GM12878 (cell line): ENCODE measurements at regions not wholly inside any gene's neighbourhood (a gene's known extent, or its start where the extent isn't known, plus 50 kb on each side); places are given as distances from the start of the nearest gene placed in this dataset.

Source experiments
- CBX5 ChIP-seq: sonication (generic); IDR thresholded peaks from 2 replicates; pipeline ENCODE4 v1.6.1; 2016; ENCODE audit warnings: low read depth, moderate library complexity, mild to moderate bottlenecking, inconsistent platforms
- CEBPB ChIP-seq, 2 experiments: fragments of 150-350 bp in 1 of 2; IDR thresholded peaks; 2 replicates each; pipeline ENCODE4 v1.6.1; 2012 to 2014; ENCODE audit warnings: low read depth in 2 of 2, low read length in 2 of 2, borderline replicate concordance in 1 of 2, inconsistent platforms in 1 of 2
- CHD4 ChIP-seq: fragments of 200-600 bp; sonication (generic); IDR thresholded peaks from 2 replicates; pipeline ENCODE4 v1.6.1; 2016; ENCODE audit warnings: mild to moderate bottlenecking
- GABPA ChIP-seq: IDR thresholded peaks from 2 replicates; pipeline ENCODE4 v1.6.1; 2014; ENCODE audit warnings: antibody characterized with exemption, low read depth, mild to moderate bottlenecking, inconsistent platforms
- HDGF ChIP-seq: fragments of 450-650 bp; IDR thresholded peaks from 2 replicates; pipeline ENCODE4 v1.6.1; 2016; ENCODE audit warnings: antibody characterized with exemption
- IKZF2 ChIP-seq, 2 experiments: fragments of 450-650 bp; IDR thresholded peaks; 2 replicates each; pipeline ENCODE4 v1.6.1; 2017; ENCODE audit warnings: mild to moderate bottlenecking in 2 of 2, moderate library complexity in 2 of 2
- KLF5 ChIP-seq: fragments of 450-650 bp; IDR thresholded peaks from 2 replicates; pipeline ENCODE4 v1.6.1; 2014; ENCODE audit warnings: mild to moderate bottlenecking; ENCODE audit not compliant: partially characterized antibody
- MTA3 ChIP-seq: IDR thresholded peaks from 2 replicates; pipeline ENCODE4 v1.6.1; 2012; ENCODE audit warnings: low read length, inconsistent platforms, borderline replicate concordance
- NBN ChIP-seq: fragments of 450-650 bp; IDR thresholded peaks from 2 replicates; pipeline ENCODE4 v1.6.1; 2016
- RB1 ChIP-seq: fragments of 450-650 bp; formaldehyde crosslinking; IDR thresholded peaks from 2 replicates; pipeline ENCODE4 v1.6.1; 2017; ENCODE audit warnings: mild to moderate bottlenecking, borderline replicate concordance
- RELB ChIP-seq: fragments of 450-650 bp; IDR thresholded peaks from 2 replicates; pipeline ENCODE4 v1.6.1; 2017; ENCODE audit warnings: low read depth, mild to moderate bottlenecking, moderate library complexity
- SREBF1 ChIP-seq: IDR thresholded peaks from 2 replicates; pipeline ENCODE4 v1.6.1; 2012; ENCODE audit warnings: mild to moderate bottlenecking, low read length
- SUPT20H ChIP-seq: IDR thresholded peaks from 2 replicates; pipeline ENCODE4 v1.6.1; 2011; ENCODE audit warnings: low read depth, mild to moderate bottlenecking, low read length, moderate library complexity, borderline replicate concordance; ENCODE audit not compliant: control insufficient read depth
- TAF1 ChIP-seq: IDR thresholded peaks from 2 replicates; pipeline ENCODE4 v1.6.1; 2011; ENCODE audit warnings: mild to moderate bottlenecking, low read depth, low read length, borderline replicate concordance
- ZBED1 ChIP-seq: IDR thresholded peaks from 2 replicates; pipeline ENCODE4 v1.6.1; 2016; ENCODE audit warnings: borderline replicate concordance
- TF ChIP-seq, protein P1 (sequence below): fragments of 450-650 bp; IDR thresholded peaks from 2 replicates; pipeline ENCODE4 v1.6.1; 2017; ENCODE audit warnings: mild to moderate bottlenecking, moderate library complexity
- TF ChIP-seq, protein P2 (sequence below): IDR thresholded peaks from 2 replicates; pipeline ENCODE4 v1.6.1; 2012; ENCODE audit warnings: low read depth, low read length, improper control_type of control experiment
- TF ChIP-seq, protein P3 (sequence below): fragments of 450-650 bp; IDR thresholded peaks from 2 replicates; pipeline ENCODE4 v1.6.1; 2017; ENCODE audit warnings: mild to moderate bottlenecking, moderate library complexity
- TF ChIP-seq, protein P4 (sequence below): fragments of 450-650 bp; IDR thresholded peaks from 2 replicates; pipeline ENCODE4 v1.6.1; 2016; ENCODE audit warnings: mild to moderate bottlenecking

DNA sequence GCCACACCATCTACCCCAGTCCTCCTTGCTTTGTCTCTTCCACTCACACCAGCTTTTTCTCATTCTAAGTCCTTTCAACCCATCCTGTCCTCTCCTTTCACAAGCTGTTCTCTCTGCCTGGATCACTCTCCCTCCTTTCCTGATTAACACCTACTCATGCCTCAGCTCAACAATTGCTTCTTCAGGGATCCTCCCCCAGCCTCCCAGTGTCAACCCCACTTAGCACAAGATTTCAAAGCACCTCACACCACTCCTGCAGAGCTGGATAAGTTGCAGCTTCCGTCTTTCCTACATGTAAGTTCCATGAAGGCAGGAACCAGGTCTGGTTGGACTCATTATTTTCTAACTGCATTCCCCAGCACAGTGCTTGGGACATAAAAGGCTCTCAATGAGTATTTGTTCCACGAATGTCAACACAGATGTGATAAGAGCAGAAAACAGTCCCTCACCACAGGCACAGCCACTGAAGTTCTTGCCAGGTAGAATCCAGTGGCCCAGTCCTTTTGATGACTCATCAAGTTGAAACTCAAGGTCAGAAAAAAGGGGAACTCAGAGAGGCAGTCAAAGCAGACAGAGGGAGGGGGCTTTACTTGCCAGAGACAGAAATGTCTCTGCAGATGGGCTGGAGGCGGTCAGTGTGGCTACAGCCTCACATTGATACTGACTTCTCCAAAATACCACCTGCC lies 193.4 kb upstream of the PRDM1 start (continued):
- TF ChIP-seq, protein P1, sequence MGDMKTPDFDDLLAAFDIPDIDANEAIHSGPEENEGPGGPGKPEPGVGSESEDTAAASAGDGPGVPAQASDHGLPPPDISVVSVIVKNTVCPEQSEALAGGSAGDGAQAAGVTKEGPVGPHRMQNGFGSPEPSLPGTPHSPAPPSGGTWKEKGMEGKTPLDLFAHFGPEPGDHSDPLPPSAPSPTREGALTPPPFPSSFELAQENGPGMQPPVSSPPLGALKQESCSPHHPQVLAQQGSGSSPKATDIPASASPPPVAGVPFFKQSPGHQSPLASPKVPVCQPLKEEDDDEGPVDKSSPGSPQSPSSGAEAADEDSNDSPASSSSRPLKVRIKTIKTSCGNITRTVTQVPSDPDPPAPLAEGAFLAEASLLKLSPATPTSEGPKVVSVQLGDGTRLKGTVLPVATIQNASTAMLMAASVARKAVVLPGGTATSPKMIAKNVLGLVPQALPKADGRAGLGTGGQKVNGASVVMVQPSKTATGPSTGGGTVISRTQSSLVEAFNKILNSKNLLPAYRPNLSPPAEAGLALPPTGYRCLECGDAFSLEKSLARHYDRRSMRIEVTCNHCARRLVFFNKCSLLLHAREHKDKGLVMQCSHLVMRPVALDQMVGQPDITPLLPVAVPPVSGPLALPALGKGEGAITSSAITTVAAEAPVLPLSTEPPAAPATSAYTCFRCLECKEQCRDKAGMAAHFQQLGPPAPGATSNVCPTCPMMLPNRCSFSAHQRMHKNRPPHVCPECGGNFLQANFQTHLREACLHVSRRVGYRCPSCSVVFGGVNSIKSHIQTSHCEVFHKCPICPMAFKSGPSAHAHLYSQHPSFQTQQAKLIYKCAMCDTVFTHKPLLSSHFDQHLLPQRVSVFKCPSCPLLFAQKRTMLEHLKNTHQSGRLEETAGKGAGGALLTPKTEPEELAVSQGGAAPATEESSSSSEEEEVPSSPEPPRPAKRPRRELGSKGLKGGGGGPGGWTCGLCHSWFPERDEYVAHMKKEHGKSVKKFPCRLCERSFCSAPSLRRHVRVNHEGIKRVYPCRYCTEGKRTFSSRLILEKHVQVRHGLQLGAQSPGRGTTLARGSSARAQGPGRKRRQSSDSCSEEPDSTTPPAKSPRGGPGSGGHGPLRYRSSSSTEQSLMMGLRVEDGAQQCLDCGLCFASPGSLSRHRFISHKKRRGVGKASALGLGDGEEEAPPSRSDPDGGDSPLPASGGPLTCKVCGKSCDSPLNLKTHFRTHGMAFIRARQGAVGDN = no peak; the same call in none of the 2 replicates
- no peak for TF ChIP-seq TAF1
- TF ChIP-seq SREBF1 = no peak
- peak; percentile 80 for TF ChIP-seq HDGF
- 0 out of 2 replicates have a peak, but pooled peaks have one; percentile 39 for TF ChIP-seq CBX5
- TF ChIP-seq GABPA = 0 out of 2 replicates have a peak, but pooled peaks have one; percentile 29
- TF ChIP-seq, protein P2, sequence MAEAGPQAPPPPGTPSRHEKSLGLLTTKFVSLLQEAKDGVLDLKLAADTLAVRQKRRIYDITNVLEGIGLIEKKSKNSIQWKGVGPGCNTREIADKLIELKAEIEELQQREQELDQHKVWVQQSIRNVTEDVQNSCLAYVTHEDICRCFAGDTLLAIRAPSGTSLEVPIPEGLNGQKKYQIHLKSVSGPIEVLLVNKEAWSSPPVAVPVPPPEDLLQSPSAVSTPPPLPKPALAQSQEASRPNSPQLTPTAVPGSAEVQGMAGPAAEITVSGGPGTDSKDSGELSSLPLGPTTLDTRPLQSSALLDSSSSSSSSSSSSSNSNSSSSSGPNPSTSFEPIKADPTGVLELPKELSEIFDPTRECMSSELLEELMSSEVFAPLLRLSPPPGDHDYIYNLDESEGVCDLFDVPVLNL = no peak
- TF ChIP-seq NBN = peak; percentile 55; the same call in 1 of the 2 replicates
- peak; percentile 93 for TF ChIP-seq RELB
- no peak for TF ChIP-seq ZBED1
- no peak for TF ChIP-seq CEBPB (IDR thresholded peaks at IDR 0.05; ENCODE audit: borderline replicate concordance in 1 of 2, low read depth in 2 of 2, low read length in 2 of 2)
- peak; percentile 95 for TF ChIP-seq IKZF2 (IDR thresholded peaks at IDR 0.05)
- TF ChIP-seq RB1 = no peak; the same call in 1 of the 2 replicates
- TF ChIP-seq MTA3 = no peak
- TF ChIP-seq, protein P3, sequence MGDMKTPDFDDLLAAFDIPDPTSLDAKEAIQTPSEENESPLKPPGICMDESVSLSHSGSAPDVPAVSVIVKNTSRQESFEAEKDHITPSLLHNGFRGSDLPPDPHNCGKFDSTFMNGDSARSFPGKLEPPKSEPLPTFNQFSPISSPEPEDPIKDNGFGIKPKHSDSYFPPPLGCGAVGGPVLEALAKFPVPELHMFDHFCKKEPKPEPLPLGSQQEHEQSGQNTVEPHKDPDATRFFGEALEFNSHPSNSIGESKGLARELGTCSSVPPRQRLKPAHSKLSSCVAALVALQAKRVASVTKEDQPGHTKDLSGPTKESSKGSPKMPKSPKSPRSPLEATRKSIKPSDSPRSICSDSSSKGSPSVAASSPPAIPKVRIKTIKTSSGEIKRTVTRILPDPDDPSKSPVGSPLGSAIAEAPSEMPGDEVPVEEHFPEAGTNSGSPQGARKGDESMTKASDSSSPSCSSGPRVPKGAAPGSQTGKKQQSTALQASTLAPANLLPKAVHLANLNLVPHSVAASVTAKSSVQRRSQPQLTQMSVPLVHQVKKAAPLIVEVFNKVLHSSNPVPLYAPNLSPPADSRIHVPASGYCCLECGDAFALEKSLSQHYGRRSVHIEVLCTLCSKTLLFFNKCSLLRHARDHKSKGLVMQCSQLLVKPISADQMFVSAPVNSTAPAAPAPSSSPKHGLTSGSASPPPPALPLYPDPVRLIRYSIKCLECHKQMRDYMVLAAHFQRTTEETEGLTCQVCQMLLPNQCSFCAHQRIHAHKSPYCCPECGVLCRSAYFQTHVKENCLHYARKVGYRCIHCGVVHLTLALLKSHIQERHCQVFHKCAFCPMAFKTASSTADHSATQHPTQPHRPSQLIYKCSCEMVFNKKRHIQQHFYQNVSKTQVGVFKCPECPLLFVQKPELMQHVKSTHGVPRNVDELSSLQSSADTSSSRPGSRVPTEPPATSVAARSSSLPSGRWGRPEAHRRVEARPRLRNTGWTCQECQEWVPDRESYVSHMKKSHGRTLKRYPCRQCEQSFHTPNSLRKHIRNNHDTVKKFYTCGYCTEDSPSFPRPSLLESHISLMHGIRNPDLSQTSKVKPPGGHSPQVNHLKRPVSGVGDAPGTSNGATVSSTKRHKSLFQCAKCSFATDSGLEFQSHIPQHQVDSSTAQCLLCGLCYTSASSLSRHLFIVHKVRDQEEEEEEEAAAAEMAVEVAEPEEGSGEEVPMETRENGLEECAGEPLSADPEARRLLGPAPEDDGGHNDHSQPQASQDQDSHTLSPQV = no peak
- TF ChIP-seq KLF5 = no peak
- TF ChIP-seq SUPT20H = no peak
- TF ChIP-seq, protein P4, sequence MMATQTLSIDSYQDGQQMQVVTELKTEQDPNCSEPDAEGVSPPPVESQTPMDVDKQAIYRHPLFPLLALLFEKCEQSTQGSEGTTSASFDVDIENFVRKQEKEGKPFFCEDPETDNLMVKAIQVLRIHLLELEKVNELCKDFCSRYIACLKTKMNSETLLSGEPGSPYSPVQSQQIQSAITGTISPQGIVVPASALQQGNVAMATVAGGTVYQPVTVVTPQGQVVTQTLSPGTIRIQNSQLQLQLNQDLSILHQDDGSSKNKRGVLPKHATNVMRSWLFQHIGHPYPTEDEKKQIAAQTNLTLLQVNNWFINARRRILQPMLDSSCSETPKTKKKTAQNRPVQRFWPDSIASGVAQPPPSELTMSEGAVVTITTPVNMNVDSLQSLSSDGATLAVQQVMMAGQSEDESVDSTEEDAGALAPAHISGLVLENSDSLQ = peak; percentile 84
- no peak for TF ChIP-seq CHD4
